ENCODE measurements at regions not wholly inside any gene's neighbourhood (a gene's known extent, or its start where the extent isn't known, plus 50 kb on each side); places are given as distances from the start of the nearest gene placed in this dataset.

- H3K4me3 ChIP-seq (ENCODE audit: low read length): no peak overlapping the region
- no peak for DNase-seq (ENCODE audit: low read depth)
- TF ChIP-seq, protein P1, sequence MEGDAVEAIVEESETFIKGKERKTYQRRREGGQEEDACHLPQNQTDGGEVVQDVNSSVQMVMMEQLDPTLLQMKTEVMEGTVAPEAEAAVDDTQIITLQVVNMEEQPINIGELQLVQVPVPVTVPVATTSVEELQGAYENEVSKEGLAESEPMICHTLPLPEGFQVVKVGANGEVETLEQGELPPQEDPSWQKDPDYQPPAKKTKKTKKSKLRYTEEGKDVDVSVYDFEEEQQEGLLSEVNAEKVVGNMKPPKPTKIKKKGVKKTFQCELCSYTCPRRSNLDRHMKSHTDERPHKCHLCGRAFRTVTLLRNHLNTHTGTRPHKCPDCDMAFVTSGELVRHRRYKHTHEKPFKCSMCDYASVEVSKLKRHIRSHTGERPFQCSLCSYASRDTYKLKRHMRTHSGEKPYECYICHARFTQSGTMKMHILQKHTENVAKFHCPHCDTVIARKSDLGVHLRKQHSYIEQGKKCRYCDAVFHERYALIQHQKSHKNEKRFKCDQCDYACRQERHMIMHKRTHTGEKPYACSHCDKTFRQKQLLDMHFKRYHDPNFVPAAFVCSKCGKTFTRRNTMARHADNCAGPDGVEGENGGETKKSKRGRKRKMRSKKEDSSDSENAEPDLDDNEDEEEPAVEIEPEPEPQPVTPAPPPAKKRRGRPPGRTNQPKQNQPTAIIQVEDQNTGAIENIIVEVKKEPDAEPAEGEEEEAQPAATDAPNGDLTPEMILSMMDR (IDR thresholded peaks at IDR 0.05; ENCODE audit: insufficient read depth, low read depth, low read length, missing control alignments): no peak
Measured at GRCh38 chr11:56905442-56905841, 83.3 kb upstream of the OR5AK2 start.

GRCh38 chr11:56898856-56899255, 89.9 kb upstream of the OR5AK2 start:
- DNase-seq (ENCODE audit: low read depth): no peak
- TF ChIP-seq, protein P1 (IDR thresholded peaks at IDR 0.05; ENCODE audit: insufficient read depth, low read depth, low read length, missing control alignments): no peak
- no peak overlapping the region for H3K4me3 ChIP-seq (ENCODE audit: low read length)

- DNase-seq (ENCODE audit: low read depth): peak; percentile 48
- TF ChIP-seq, protein P1 (IDR thresholded peaks at IDR 0.05; ENCODE audit: insufficient read depth, low read depth, low read length, missing control alignments): no peak
- no peak overlapping the region for H3K4me3 ChIP-seq (ENCODE audit: low read length)
Measured at GRCh38 chr11:56890584-56891305, 98.0 kb upstream of the OR5AK2 start.

GRCh38 chr11:56889986-56890385, 98.7 kb upstream of the OR5AK2 start:
- DNase-seq (ENCODE audit: low read depth): peak; percentile 61
- TF ChIP-seq, protein P1 (IDR thresholded peaks at IDR 0.05; ENCODE audit: insufficient read depth, low read depth, low read length, missing control alignments): no peak
- no peak overlapping the region for H3K4me3 ChIP-seq (ENCODE audit: low read length)

GRCh38 chr11:56887940-56888339, 100.8 kb upstream of the OR5AK2 start:
- H3K4me3 ChIP-seq (ENCODE audit: low read length): no peak overlapping the region
- TF ChIP-seq, protein P1 (IDR thresholded peaks at IDR 0.05; ENCODE audit: insufficient read depth, low read depth, low read length, missing control alignments): no peak
- DNase-seq (ENCODE audit: low read depth): no peak

GRCh38 chr11:56886455-56886854, 102.3 kb upstream of the OR5AK2 start:
- TF ChIP-seq, protein P1 (IDR thresholded peaks at IDR 0.05; ENCODE audit: insufficient read depth, low read depth, low read length, missing control alignments): no peak
- no peak for DNase-seq (ENCODE audit: low read depth)
- H3K4me3 ChIP-seq (ENCODE audit: low read length): no peak overlapping the region

- no peak overlapping the region for H3K4me3 ChIP-seq (ENCODE audit: low read length)
- TF ChIP-seq, protein P1 (IDR thresholded peaks at IDR 0.05; ENCODE audit: insufficient read depth, low read depth, low read length, missing control alignments): no peak
Measured at GRCh38 chr11:56885854-56886253, 102.9 kb upstream of the OR5AK2 start.

More at GRCh38 chr11:56885854-56886253, 102.9 kb upstream of the OR5AK2 start:
- no peak for DNase-seq (ENCODE audit: low read depth)

Data from epithelial cell of esophagus (primary cell).